ENCODE measurements at regions not wholly inside any gene's neighbourhood (a gene's known extent, or its start where the extent isn't known, plus 50 kb on each side); places are given as distances from the start of the nearest gene placed in this dataset.
"Not testable (repeated sequence)": the region's sequence is repeated elsewhere in the genome, so short reads cannot be mapped to it uniquely, and the experiment has no call there.

GRCh38 chr21:5105939-5106708, 5415.3 kb upstream of the TPTE start:
- peak; percentile 1 for DNase-seq

- DNase-seq: not testable (repeated sequence)
Measured at GRCh38 chr21:5106767-5107464, 5414.5 kb upstream of the TPTE start.

- DNase-seq: not testable (repeated sequence)
Measured at GRCh38 chr21:5107637-5108036, 5413.7 kb upstream of the TPTE start.

GRCh38 chr21:5108048-5108775, 5413.2 kb upstream of the TPTE start:
- DNase-seq: not testable (repeated sequence)

- not testable (repeated sequence) for DNase-seq
Measured at GRCh38 chr21:5111197-5111596, 5410.2 kb upstream of the TPTE start.

- not testable (repeated sequence) for DNase-seq
Measured at GRCh38 chr21:5113092-5113491, 5408.3 kb upstream of the TPTE start.

- DNase-seq: not testable (repeated sequence)
Measured at GRCh38 chr21:5114468-5114867, 5406.9 kb upstream of the TPTE start.

- DNase-seq: not testable (repeated sequence)
Measured at GRCh38 chr21:5114893-5115645, 5406.3 kb upstream of the TPTE start.

- not testable (repeated sequence) for DNase-seq
Measured at GRCh38 chr21:5115646-5116343, 5405.6 kb upstream of the TPTE start.

GRCh38 chr21:5116344-5117123, 5404.8 kb upstream of the TPTE start:
- DNase-seq: not testable (repeated sequence)

- DNase-seq: not testable (repeated sequence)
Measured at GRCh38 chr21:5117135-5117534, 5404.2 kb upstream of the TPTE start.

- DNase-seq: not testable (repeated sequence)
Measured at GRCh38 chr21:5117666-5118295, 5403.6 kb upstream of the TPTE start.

GRCh38 chr21:5118296-5118679, 5403.1 kb upstream of the TPTE start:
- peak; percentile 39 for DNase-seq

GRCh38 chr21:5119179-5119578, 5402.2 kb upstream of the TPTE start:
- DNase-seq: not testable (repeated sequence)

- DNase-seq: not testable (repeated sequence)
Measured at GRCh38 chr21:5121399-5121798, 5400.0 kb upstream of the TPTE start.

- DNase-seq: not testable (repeated sequence)
Measured at GRCh38 chr21:5121849-5122248, 5399.5 kb upstream of the TPTE start.

GRCh38 chr21:5123655-5124054, 5397.7 kb upstream of the TPTE start:
- DNase-seq: peak; percentile 78

GRCh38 chr21:5128261-5128660, 5393.1 kb upstream of the TPTE start:
- DNase-seq: peak; percentile 96

GRCh38 chr21:5133824-5134223, 5387.6 kb upstream of the TPTE start:
- not testable (repeated sequence) for DNase-seq

- not testable (repeated sequence) for DNase-seq
Measured at GRCh38 chr21:5136406-5136805, 5385.0 kb upstream of the TPTE start.

GRCh38 chr21:5137006-5137405, 5384.4 kb upstream of the TPTE start:
- not testable (repeated sequence) for DNase-seq
